ENCODE measurements at regions not wholly inside any gene's neighbourhood (a gene's known extent, or its start where the extent isn't known, plus 50 kb on each side); places are given as distances from the start of the nearest gene placed in this dataset.

DNA sequence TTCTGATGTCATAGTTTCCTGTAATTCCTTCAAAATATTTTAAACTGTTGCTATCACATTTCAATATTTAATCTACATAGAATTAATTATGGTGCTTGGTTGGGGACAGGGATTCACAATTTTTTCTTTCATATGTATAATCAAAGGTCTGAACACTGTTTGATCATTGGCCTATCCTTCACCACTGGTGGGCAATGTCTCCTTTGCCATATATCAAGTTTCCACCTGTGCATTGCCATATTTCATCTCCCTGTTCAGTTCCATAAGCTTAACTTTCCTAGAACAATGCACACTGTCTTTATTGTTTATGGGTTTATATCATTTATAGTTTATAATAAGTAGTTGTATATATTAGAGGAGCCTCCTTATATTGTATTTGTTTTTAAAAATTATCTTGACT is 374.9 kb upstream of the PTBP2 start:
- DNase-seq (ENCODE audit: low spot score), result no peak
- TF ChIP-seq, protein P1, sequence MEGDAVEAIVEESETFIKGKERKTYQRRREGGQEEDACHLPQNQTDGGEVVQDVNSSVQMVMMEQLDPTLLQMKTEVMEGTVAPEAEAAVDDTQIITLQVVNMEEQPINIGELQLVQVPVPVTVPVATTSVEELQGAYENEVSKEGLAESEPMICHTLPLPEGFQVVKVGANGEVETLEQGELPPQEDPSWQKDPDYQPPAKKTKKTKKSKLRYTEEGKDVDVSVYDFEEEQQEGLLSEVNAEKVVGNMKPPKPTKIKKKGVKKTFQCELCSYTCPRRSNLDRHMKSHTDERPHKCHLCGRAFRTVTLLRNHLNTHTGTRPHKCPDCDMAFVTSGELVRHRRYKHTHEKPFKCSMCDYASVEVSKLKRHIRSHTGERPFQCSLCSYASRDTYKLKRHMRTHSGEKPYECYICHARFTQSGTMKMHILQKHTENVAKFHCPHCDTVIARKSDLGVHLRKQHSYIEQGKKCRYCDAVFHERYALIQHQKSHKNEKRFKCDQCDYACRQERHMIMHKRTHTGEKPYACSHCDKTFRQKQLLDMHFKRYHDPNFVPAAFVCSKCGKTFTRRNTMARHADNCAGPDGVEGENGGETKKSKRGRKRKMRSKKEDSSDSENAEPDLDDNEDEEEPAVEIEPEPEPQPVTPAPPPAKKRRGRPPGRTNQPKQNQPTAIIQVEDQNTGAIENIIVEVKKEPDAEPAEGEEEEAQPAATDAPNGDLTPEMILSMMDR (IDR thresholded peaks at IDR 0.05; ENCODE audit: extremely low read depth, insufficient read depth, missing control alignments), result no peak
- in situ Hi-C loops (cut with MboI; ENCODE audit: low pct_unique_long_range_greater_than_20kb, low sequenced_read_pairs, unreplicated experiment), result no loop called here

DNA sequence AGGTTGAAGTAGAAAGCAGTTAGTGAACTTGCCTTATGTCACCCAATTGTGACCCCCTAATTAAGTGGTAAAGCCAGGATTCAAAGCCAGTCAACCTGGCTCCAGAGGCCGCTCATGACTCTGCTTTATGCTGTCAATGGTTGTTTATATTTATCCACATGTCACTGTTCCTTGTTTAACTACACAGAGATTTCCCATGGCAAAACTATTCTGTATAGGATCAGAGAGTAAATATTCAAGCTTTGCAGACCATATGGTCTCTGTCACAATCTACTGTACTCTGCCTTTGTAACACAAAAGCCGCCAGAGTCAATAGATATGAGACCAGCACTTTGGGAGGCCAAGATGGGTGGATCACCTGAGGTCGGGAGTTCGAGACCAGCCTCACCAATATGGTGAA is 371.7 kb upstream of the PTBP2 start:
- TF ChIP-seq, protein P1 (IDR thresholded peaks at IDR 0.05; ENCODE audit: extremely low read depth, insufficient read depth, missing control alignments), result no peak
- in situ Hi-C loops (cut with MboI; ENCODE audit: low pct_unique_long_range_greater_than_20kb, low sequenced_read_pairs, unreplicated experiment), result no loop called here

DNA sequence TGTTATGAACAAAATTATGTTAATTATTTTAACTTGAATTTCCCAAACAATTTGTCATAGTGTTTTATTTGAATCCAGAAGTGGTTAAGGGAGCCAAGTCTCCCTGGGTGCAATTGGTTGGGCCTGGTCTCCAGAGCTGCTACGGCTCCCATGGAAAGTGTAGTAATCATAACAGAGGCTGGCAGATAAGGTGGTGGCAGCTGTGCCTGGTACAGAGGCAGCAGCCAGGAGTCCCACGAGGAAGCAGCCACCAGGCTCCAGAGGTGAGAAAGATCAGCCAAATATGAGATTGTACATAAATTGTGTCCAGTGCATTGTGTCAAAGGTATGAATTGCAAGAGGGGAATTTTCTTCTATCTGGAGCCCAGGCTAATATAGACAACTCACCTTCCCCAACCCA is 368.9 kb upstream of the PTBP2 start:
- no peak for DNase-seq (ENCODE audit: low spot score)
- in situ Hi-C loops (cut with MboI; ENCODE audit: low pct_unique_long_range_greater_than_20kb, low sequenced_read_pairs, unreplicated experiment), result no loop called here
- TF ChIP-seq, protein P1 (IDR thresholded peaks at IDR 0.05; ENCODE audit: extremely low read depth, insufficient read depth, missing control alignments), result no peak

More for the DNA sequence above, 371.7 kb upstream of the PTBP2 start:
- DNase-seq (ENCODE audit: low spot score), result no peak

DNA sequence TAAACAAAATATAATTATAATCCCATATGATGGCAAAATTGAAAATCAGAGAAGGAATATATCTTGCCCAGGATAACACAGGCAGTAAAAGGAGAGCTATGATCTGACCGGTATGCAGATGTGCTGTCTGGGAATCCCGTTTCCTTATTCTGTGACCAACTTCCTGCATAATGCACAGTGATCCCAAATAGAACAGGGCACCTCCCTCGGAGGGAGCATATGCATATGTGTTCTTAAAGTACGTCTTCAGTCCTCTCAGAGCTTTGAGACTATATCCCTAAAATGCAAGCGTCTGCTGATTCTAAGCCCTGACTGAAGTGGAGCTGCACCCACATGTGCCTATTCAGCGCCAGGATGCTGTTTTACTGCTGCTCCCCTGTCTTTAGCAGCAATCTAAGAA is 366.1 kb upstream of the PTBP2 start:
- TF ChIP-seq, protein P1 (IDR thresholded peaks at IDR 0.05; ENCODE audit: extremely low read depth, insufficient read depth, missing control alignments), result no peak
- in situ Hi-C loops (cut with MboI; ENCODE audit: low pct_unique_long_range_greater_than_20kb, low sequenced_read_pairs, unreplicated experiment), result no loop called here
- no peak for DNase-seq (ENCODE audit: low spot score)

DNA sequence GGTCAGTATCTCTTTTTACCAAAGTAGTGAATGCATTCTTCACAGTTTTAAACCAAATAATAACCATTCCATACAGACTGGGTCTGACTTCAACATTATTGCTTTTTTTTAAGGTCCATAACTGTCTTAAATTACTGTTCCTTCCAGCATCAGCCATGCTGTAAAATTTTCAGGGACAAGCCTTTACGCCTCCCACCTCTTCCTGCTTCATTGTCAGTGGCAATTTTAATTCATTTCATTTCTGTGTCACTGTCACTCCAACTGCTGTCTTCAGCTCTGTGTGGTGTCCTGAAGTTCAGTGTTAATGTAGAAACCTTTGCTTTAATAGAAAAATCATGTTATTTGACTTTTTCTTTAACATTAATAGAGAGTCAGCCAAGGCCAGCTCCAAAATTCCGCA is 365.6 kb upstream of the PTBP2 start:
- DNase-seq (ENCODE audit: low spot score), result no peak
- TF ChIP-seq, protein P1 (IDR thresholded peaks at IDR 0.05; ENCODE audit: extremely low read depth, insufficient read depth, missing control alignments), result no peak
- in situ Hi-C loops (cut with MboI; ENCODE audit: low pct_unique_long_range_greater_than_20kb, low sequenced_read_pairs, unreplicated experiment), result no loop called here

DNA sequence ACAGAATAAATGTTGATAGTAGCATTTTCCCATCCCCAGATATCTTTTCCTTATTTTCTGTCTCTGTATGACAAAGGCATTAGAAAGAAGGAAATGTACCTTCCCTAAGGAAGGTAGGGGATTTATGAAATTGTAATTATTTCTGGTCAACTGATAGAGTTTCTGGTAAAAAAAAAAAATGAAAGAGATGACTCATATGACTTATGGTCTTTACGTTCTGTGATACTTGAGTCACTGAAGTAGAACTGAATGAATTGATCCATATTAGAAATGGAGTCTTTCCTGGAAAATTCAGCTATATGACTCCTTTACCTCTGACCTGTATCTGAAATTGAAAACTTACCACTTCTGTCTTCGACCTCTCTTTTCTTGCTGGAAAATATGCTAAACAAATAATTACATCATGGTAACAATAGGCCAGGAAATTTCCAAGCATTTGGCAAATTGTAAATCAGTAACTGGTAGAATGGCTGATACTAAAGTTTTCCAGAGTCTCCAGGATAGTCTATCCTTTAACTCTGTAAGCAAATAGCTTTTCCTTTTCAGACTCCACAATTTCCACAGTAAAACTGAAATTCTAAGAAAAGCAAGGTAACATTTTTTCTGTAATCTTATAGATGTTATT is 364.3 kb upstream of the PTBP2 start:
- DNase-seq (ENCODE audit: low spot score), result no peak
- TF ChIP-seq, protein P1 (IDR thresholded peaks at IDR 0.05; ENCODE audit: extremely low read depth, insufficient read depth, missing control alignments), result no peak
- in situ Hi-C loops (cut with MboI; ENCODE audit: low pct_unique_long_range_greater_than_20kb, low sequenced_read_pairs, unreplicated experiment), result no loop called here
